Keratinocyte (primary cell): ENCODE measurements at regions not wholly inside any gene's neighbourhood (a gene's known extent, or its start where the extent isn't known, plus 50 kb on each side); places are given as distances from the start of the nearest gene placed in this dataset.

Experiments
- CTCF ChIP-seq, 3 experiments: IDR thresholded peaks in 1 of 3; conservative IDR thresholded peaks in 1 of 3; optimal IDR thresholded peaks in 1 of 3; 2 replicates in 2 of 3; 3 replicates in 1 of 3; pipeline versions ENCODE3 to v1.5.1; 2011; ENCODE audit warnings: low read length in 3 of 3, mild to moderate bottlenecking in 3 of 3, moderate library complexity in 2 of 3, control low read depth in 1 of 3, inconsistent platforms in 1 of 3; ENCODE audit not compliant: insufficient read depth in 2 of 3; ENCODE audit errors: extremely low read depth in 1 of 3
- EZH2 ChIP-seq: IDR thresholded peaks from one replicate; pipeline ENCODE4 v1.6.1; 2012; ENCODE audit warnings: inconsistent platforms, mild to moderate bottlenecking, low read length, moderate library complexity

GRCh38 chr5:31135542-31135941 is 57.9 kb upstream of the CDH6 start:
- TF ChIP-seq CTCF (optimal IDR thresholded peaks at IDR 0.05 in 1 of 3, IDR thresholded peaks at IDR 0.05 in 1 of 3, conservative IDR thresholded peaks at IDR 0.05 in 1 of 3; ENCODE audit: extremely low read depth in 1 of 3, insufficient read depth in 2 of 3, low read length in 3 of 3) (no peak), EZH2 (no peak)
